Mammary epithelial cell (primary cell): ENCODE measurements at regions not wholly inside any gene's neighbourhood (a gene's known extent, or its start where the extent isn't known, plus 50 kb on each side); places are given as distances from the start of the nearest gene placed in this dataset.

Experiments
- CTCF ChIP-seq, 2 donors: IDR thresholded peaks in 1 of 2; conservative IDR thresholded peaks in 1 of 2; 2 replicates each; pipeline ENCODE4 v1.5.1; 2011 to 2012; ENCODE audit warnings: inconsistent platforms in 2 of 2, low read length in 2 of 2, mild to moderate bottlenecking in 2 of 2, control low read depth in 1 of 2, low read depth in 1 of 2; ENCODE audit not compliant: insufficient read depth in 1 of 2; ENCODE audit errors: extremely low read depth in 1 of 2
- EZH2 ChIP-seq: IDR thresholded peaks from 2 replicates; pipeline ENCODE4 v1.6.1; 2012; ENCODE audit warnings: low read length, inconsistent platforms, borderline replicate concordance

DNA sequence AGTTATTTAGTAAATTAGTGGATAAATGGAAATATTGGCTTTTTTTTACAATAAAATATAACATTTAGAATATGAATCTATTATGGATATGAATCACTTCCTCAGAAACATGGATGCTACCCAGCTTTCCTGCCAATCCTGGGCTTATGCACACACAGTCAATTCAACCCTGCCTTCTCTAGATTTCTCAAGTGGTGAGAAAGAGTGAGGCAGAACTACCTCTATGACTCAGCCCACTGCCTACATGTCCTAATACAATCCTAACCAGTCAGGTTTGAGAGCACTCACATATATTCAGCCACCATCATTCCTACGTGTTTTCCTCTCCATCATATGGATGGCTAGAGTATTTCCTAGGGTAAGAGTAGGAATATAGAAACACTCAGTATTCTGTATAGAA lies 91.1 kb upstream of the ANKRD50 start:
- TF ChIP-seq CTCF (conservative IDR thresholded peaks at IDR 0.05 in 1 of 2, IDR thresholded peaks at IDR 0.05 in 1 of 2; ENCODE audit: extremely low read depth in 1 of 2, insufficient read depth in 1 of 2, low read depth in 1 of 2, low read length in 2 of 2) (no peak), EZH2 (no peak)
